Heart left ventricle (tissue), 16 donors: ENCODE measurements at regions not wholly inside any gene's neighbourhood (a gene's known extent, or its start where the extent isn't known, plus 50 kb on each side); places are given as distances from the start of the nearest gene placed in this dataset.

Experiments
- ATAC-seq, 4 donors: fragments of 200-7000 bp; cut with Tn5 transposase; one replicate each; pipeline ENCODE4 v1.9.1; 2020 to 2022; ENCODE audit warnings: moderate library complexity in 4 of 4, mild to moderate bottlenecking in 3 of 4, moderate number of reproducible peaks in 1 of 4
- DNase-seq, 5 donors: peaks; one replicate each; pipeline ENCODE4 v3.0.0-alpha.2; 2020
- H3K27ac ChIP-seq, 12 donors: fragments of 200-600 bp; sonication (generic) in 4 of 12; one replicate each; pipeline versions ENCODE4 v1.5.0 to v1.8.0; 2016 to 2022; ENCODE audit warnings: mild to moderate bottlenecking in 2 of 12
- H3K27me3 ChIP-seq, 9 donors: fragments of 200-600 bp; sonication (generic) in 2 of 9; one replicate each; pipeline versions ENCODE4 v1.5.1 to v1.8.0; 2016 to 2022; ENCODE audit warnings: mild to moderate bottlenecking in 3 of 9
- H3K36me3 ChIP-seq, 9 donors: fragments of 200-600 bp; sonication (generic) in 2 of 9; one replicate each; pipeline versions ENCODE4 v1.5.0 to v1.8.0; 2018 to 2022; ENCODE audit warnings: mild to moderate bottlenecking in 2 of 9
- H3K4me1 ChIP-seq, 12 donors: fragments of 200-600 bp; sonication (generic) in 4 of 12; one replicate each; pipeline versions ENCODE4 v1.5.0 to v1.8.0; 2016 to 2022; ENCODE audit warnings: mild to moderate bottlenecking in 3 of 12
- H3K4me3 ChIP-seq, 12 donors: fragments of 200-600 bp; sonication (generic) in 4 of 12; one replicate each; pipeline versions ENCODE4 v1.5.0 to v1.8.0; 2017 to 2022; ENCODE audit warnings: mild to moderate bottlenecking in 9 of 12, moderate library complexity in 4 of 12
- H3K9me3 ChIP-seq, 12 donors: fragments of 200-600 bp; sonication (generic) in 4 of 12; one replicate each; pipeline versions ENCODE4 v1.5.0 to v1.8.0; 2016 to 2022; ENCODE audit warnings: mild to moderate bottlenecking in 1 of 12
- POLR2A ChIP-seq, 2 donors: fragments of 450-650 bp; IDR thresholded peaks; one replicate each; pipeline ENCODE4 v1.6.1; 2017; ENCODE audit warnings: antibody characterized with exemption in 2 of 2, mild to moderate bottlenecking in 2 of 2, moderate library complexity in 2 of 2
- WGBS, 4 donors: extraction: QIAGEN DNeasy Blood & Tissue Kit in 2 of 4; methylation state at CpG; one replicate each; pipeline versions ENCODE4 v1.1.5 to v1.1.7; 2013 to 2018; 5-methylcytosine and 5-hydroxymethylcytosine counted together
- intact Hi-C, 10 donors: fragments of 100-400 bp; cut with DNase I; formaldehyde crosslinking; loops; one replicate each; pipeline versions ENCODE4 v1.11.1 to v1.14.2; 2022
- TF ChIP-seq, protein P1 (sequence below), 12 donors: fragments of 200-600 bp; sonication (generic) in 4 of 12; IDR thresholded peaks; one replicate each; pipeline versions ENCODE4 v1.5.0 to v1.8.0; 2018 to 2022; ENCODE audit warnings: antibody characterized with exemption in 12 of 12, mild to moderate bottlenecking in 5 of 12
- donor health status: ischemic (EF 13 %, LVEDD 7.1; RV severe dilation, severe dysfunction).
- donor health status: healthy with polysubstance abuse.
- donor health status: DM: no; HTN: yes; CAD: no.
- donor health status: DM: no; HTN: no; CAD: no.
- donor health status: ischemic (EF 25% LVEDD 6.9; RV normal size, moderate dysfunction).
- donor health status: ischemic (EF 25% LVEDD 5.7; RV mildly dilated, moderate dysfunction).
- donor health status: healthy.
- donor health status: DM: yes; HTN: yes; CAD: no.
- donor health status: ischemic (EF 35%, LVEDD 5.7; RV mildly dilated, moderate dysfunction).
- donor health status: nonischemic (EF 11% LVEDD 7.7; RV severe dilation, severe dysfunction).
- donor health status: DM: yes; HTN: yes; CAD: no.
- donor health status: PGD.
- donor health status: ischemic (EF 29% LVEDD 5.4; RV normal size, mild dysfunction).
- donor health status: nonischemic (EF 23%, LVEDD 6.1; RV moderate dilation, normal function).

DNA sequence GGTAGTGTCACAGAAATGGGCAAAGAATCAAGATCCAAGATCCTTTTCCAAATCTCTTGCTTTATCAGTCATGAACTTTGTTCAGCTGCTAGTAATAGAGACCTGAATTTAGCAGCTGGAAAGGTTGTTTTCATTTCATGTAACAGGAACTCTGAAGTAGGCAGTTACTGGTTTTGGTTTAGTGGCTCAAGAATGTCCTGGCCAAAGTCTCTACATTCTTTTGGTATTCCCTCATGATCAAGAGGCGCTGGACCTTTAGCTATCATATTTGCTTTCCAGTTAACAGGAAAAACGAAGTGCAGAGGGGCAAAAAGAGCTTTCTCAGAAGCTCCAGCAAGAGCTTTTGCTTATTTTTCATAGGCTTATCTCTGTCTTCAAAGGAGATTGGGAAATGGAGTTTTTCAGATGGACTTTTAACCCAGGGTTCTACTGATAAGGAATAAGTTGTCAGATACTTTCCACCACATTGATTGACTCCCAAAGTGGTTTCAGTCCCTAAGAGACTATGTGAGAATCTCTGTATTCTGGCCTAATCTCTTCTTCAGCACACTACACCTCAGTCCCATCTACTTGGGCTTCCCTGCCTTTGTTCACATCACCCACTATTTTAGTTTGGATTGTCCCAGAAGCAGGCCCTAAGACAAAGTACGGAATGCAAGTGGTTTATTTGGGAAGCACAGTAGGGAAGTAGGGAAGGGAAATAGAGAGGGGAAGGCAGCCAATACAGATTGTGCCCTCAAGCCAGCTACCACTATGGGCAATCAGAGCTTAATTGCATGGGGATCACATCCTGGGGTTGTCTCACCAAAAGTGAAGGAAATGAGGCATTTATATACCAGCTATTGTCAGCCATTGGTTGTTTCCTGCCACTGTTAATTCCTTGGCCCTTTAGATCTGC, 359.3 kb downstream of the LRRC70 start:
- peaks cover 0 to 19% (median 0%) of the 10 kb centered on the region in 12 donors for H3K4me1 ChIP-seq
- no peaks in the 10 kb centered on the region for H3K27me3 ChIP-seq
- 35 to 47% (median 44%) methylated on average over 3 of the region's 3 CpGs for WGBS, 4 donors
- intact Hi-C loops, result no loop called here
- ATAC-seq (peak in 2 of 4 donors; percentile 42 to 54), DNase-seq (no peak)
- H3K36me3 ChIP-seq, result no peaks in the 10 kb centered on the region
- no peak overlapping the region for H3K4me3 ChIP-seq
- TF ChIP-seq POLR2A (IDR thresholded peaks at IDR 0.05), result no peak
- TF ChIP-seq, protein P1, sequence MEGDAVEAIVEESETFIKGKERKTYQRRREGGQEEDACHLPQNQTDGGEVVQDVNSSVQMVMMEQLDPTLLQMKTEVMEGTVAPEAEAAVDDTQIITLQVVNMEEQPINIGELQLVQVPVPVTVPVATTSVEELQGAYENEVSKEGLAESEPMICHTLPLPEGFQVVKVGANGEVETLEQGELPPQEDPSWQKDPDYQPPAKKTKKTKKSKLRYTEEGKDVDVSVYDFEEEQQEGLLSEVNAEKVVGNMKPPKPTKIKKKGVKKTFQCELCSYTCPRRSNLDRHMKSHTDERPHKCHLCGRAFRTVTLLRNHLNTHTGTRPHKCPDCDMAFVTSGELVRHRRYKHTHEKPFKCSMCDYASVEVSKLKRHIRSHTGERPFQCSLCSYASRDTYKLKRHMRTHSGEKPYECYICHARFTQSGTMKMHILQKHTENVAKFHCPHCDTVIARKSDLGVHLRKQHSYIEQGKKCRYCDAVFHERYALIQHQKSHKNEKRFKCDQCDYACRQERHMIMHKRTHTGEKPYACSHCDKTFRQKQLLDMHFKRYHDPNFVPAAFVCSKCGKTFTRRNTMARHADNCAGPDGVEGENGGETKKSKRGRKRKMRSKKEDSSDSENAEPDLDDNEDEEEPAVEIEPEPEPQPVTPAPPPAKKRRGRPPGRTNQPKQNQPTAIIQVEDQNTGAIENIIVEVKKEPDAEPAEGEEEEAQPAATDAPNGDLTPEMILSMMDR (IDR thresholded peaks at IDR 0.05), result no peak
- H3K9me3 ChIP-seq, result no peaks in the 10 kb centered on the region
- H3K27ac ChIP-seq, result no peak overlapping the region

DNA sequence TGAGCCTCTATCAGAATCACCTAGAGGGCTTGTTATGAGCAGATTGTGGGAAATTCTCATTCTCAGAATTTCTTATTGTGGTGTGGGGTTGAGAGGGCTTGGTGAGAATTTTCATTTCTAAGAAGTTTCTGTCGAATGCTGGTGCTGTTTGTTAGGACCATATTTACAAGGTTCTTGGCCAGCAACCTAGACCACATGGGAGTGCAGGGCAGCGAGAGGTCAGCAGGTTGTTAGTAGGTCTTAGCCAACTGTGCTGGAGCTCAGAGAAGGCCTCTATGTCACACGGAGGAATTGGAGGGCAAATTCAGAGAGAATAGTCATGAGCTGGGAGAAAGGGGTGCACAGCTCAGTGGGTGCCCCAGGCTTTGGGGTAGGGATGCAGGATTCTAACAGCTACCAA, 357.0 kb downstream of the LRRC70 start:
- ATAC-seq (no peak), DNase-seq (no peak)
- no peak overlapping the region for H3K4me3 ChIP-seq
- no peaks in the 10 kb centered on the region for H3K27me3 ChIP-seq
- WGBS, 4 donors, result 61 to 73% (median 64%) methylated on average over 3 of the region's 3 CpGs
- TF ChIP-seq, protein P1 (IDR thresholded peaks at IDR 0.05), result no peak
- TF ChIP-seq POLR2A (IDR thresholded peaks at IDR 0.05), result no peak
- H3K27ac ChIP-seq, result no peak overlapping the region
- H3K36me3 ChIP-seq, result no peaks in the 10 kb centered on the region
- no peaks in the 10 kb centered on the region for H3K9me3 ChIP-seq
- H3K4me1 ChIP-seq, result peaks cover 0 to 19% (median 0%) of the 10 kb centered on the region in 12 donors
- intact Hi-C loops, result no loop called here

DNA sequence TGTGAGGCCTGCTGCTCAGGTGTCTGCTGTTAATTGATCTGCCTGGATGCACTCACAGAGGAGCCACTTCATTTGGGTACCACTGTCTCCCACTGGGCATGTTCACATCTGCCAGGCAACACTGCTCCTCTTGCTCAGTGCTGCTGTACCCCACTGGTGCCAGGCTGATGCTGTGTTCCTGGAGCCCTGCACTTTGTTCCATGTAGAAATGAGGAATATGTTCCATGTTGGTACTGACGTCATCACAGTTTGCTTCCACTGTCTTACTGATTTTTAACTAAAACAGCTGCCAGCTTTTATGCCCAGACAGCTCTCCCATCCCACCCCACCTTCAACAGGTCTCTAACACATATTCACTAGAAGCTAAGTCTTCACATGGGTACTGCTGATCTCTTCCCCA, 355.7 kb downstream of the LRRC70 start:
- no peaks in the 10 kb centered on the region for H3K27me3 ChIP-seq
- TF ChIP-seq, protein P1 (IDR thresholded peaks at IDR 0.05), result no peak
- no peak for TF ChIP-seq POLR2A (IDR thresholded peaks at IDR 0.05)
- no peaks in the 10 kb centered on the region for H3K9me3 ChIP-seq
- H3K4me1 ChIP-seq, result peaks cover 0 to 19% (median 0%) of the 10 kb centered on the region in 12 donors
- no peak for DNase-seq
- H3K27ac ChIP-seq, result no peak overlapping the region
- intact Hi-C loops, result no loop called here
- no peaks in the 10 kb centered on the region for H3K36me3 ChIP-seq
- 84 to 88% (median 86%) methylated on average over 1 of the region's 1 CpG for WGBS, 4 donors
- H3K4me3 ChIP-seq, result no peak overlapping the region
- no peak for ATAC-seq

DNA sequence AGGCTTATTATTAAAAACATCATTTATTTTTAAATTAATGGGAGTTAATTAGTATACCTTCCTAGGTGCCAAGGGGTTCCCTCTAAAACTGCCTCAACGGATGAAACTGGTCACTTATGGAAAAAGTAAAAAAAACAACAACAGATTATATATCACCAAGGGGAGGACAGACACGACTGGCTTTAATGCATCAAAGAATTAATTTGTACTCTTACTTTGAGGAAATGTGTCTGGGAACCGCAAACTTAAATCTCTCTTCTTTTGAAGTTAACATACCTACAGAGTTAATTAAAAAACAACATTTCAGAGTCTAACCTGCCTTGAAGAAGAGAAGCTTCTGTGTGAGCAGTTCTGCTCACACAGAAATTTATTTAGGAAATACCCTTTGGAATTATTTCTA, 354.6 kb downstream of the LRRC70 start:
- H3K9me3 ChIP-seq, result no peaks in the 10 kb centered on the region
- no peak overlapping the region for H3K4me3 ChIP-seq
- peaks cover 0 to 17% (median 0%) of the 10 kb centered on the region in 12 donors for H3K4me1 ChIP-seq
- H3K27me3 ChIP-seq, result no peaks in the 10 kb centered on the region
- H3K36me3 ChIP-seq, result no peaks in the 10 kb centered on the region
- no peak for ATAC-seq
- no peak overlapping the region for H3K27ac ChIP-seq
- no peak for DNase-seq
- TF ChIP-seq, protein P1 (IDR thresholded peaks at IDR 0.05), result no peak
- no peak for TF ChIP-seq POLR2A (IDR thresholded peaks at IDR 0.05)
- intact Hi-C loops, result no loop called here
- 66 to 79% (median 66%) methylated on average over 3 of the region's 3 CpGs for WGBS, 4 donors
